Fibroblast of lung (primary cell): ENCODE measurements at regions not wholly inside any gene's neighbourhood (a gene's known extent, or its start where the extent isn't known, plus 50 kb on each side); places are given as distances from the start of the nearest gene placed in this dataset.
A peak's percentile ranks its signal among the peaks of the same experiment; 100 is the strongest.

Experiments used
- DNase-seq, 2 donors: peaks; one replicate each; pipeline versions ENCODE4 v3.0.0 to v3.0.0-alpha.2; 2010; ENCODE audit warnings: low read depth in 2 of 2
- H2AFZ ChIP-seq: 2 replicates; pipeline ENCODE4 v1.5.1; 2012; ENCODE audit warnings: low read length, control low read depth, inconsistent platforms
- H3K27ac ChIP-seq: 2 replicates; pipeline ENCODE4 v1.5.1; 2011; ENCODE audit warnings: low read length, control low read depth; ENCODE audit not compliant: insufficient read depth
- H3K27me3 ChIP-seq: 2 replicates; pipeline ENCODE4 v1.5.1; 2011; ENCODE audit warnings: mild to moderate bottlenecking, low read length; ENCODE audit not compliant: control insufficient read depth, insufficient read depth
- H3K36me3 ChIP-seq: 2 replicates; pipeline ENCODE4 v1.5.1; 2011; ENCODE audit warnings: low read length; ENCODE audit not compliant: control insufficient read depth, insufficient read depth
- H3K4me1 ChIP-seq: 2 replicates; pipeline ENCODE4 v1.5.1; 2011; ENCODE audit warnings: low read length; ENCODE audit not compliant: control insufficient read depth, insufficient read depth; ENCODE audit errors: extremely low read depth
- H3K4me2 ChIP-seq: 2 replicates; pipeline ENCODE4 v1.5.1; 2011; ENCODE audit warnings: low read length, control low read depth; ENCODE audit not compliant: insufficient read depth; ENCODE audit errors: extremely low read depth
- H3K4me3 ChIP-seq, 4 experiments: fragments of 200-600 bp in 1 of 4; sonication (generic) in 1 of 4; replicated peaks in 1 of 4; 2 replicates each; pipeline ENCODE4 v1.5.1; 2011 to 2016; ENCODE audit warnings: low read length in 4 of 4, low read depth in 3 of 4, mild to moderate bottlenecking in 3 of 4, control low read depth in 2 of 4, inconsistent platforms in 1 of 4, mixed read lengths in 1 of 4; ENCODE audit not compliant: insufficient read depth in 1 of 4; ENCODE audit errors: control extremely low read depth in 1 of 4
- H3K79me2 ChIP-seq: 2 replicates; pipeline ENCODE4 v1.5.1; 2012; ENCODE audit warnings: mild to moderate bottlenecking, low read length, inconsistent platforms; ENCODE audit not compliant: control insufficient read depth, insufficient read depth
- H3K9ac ChIP-seq: 2 replicates; pipeline ENCODE4 v1.5.1; 2011; ENCODE audit warnings: mild to moderate bottlenecking, low read length, control low read depth; ENCODE audit not compliant: insufficient read depth
- H3K9me3 ChIP-seq: 2 replicates; pipeline ENCODE4 v1.5.1; 2012; ENCODE audit warnings: low read depth, low read length; ENCODE audit not compliant: control insufficient read depth, insufficient read depth
- H4K20me1 ChIP-seq: 2 replicates; pipeline ENCODE4 v1.5.1; 2011; ENCODE audit warnings: low read length; ENCODE audit not compliant: control insufficient read depth, insufficient read depth; ENCODE audit errors: extremely low read depth
- EZH2 ChIP-seq: IDR thresholded peaks from 2 replicates; pipeline ENCODE4 v1.5.1; 2012; ENCODE audit warnings: low read length, control low read depth, mild to moderate bottlenecking; ENCODE audit errors: missing control alignments
- TF ChIP-seq, protein P1 (sequence below), 2 donors: IDR thresholded peaks in 1 of 2; conservative IDR thresholded peaks in 1 of 2; 1 replicate in 1 of 2; 2 replicates in 1 of 2; pipeline ENCODE4 v1.5.1; 2011 to 2012; ENCODE audit warnings: low read length in 2 of 2, control low read depth in 1 of 2, inconsistent platforms in 1 of 2, low read depth in 1 of 2, mild to moderate bottlenecking in 1 of 2

DNA sequence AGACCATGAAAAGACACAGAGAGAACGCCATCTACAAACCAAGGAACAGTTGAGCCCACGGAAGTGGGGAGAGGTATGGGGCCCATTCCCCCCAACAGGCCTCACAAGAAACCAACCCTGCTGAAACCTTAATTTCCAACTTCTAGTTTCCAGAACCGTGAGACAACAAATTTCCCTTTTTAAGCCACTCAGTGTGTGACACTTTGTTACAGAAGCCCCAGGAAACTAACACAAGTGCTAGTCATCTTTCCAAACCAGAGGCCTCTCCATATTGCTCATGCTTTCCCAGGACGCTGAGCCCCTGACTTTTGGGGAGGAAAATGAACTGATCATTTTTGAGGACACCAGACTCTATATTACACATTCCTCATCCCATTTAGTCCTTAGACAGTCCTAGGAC lies 186.8 kb downstream of the NUFIP1 start:
- Histone ChIP-seq H3K4me2 (peak overlapping the region; percentile 18), H3K9ac (no peak overlapping the region)

DNA sequence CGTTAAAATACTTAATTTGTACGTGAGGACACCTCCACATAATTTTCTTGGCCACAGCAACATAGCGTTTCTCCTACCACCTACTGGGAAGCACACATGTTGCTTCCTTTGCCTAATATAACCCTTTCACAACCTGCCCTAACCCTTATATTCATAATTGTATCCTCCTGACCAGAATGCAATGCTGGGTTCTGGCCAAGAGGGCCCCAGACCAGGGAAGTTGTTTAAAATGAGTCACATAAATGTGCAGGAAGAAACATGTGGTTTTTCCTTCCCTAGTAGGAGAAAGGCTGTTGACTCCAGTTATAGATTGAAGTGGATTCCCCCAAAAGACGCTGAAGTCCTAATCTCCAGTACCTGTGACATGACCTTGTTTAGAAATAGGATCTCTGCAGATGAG lies 187.3 kb downstream of the NUFIP1 start:
- H3K27ac ChIP-seq, result peak overlapping the region; percentile 7
- TF ChIP-seq, protein P1, sequence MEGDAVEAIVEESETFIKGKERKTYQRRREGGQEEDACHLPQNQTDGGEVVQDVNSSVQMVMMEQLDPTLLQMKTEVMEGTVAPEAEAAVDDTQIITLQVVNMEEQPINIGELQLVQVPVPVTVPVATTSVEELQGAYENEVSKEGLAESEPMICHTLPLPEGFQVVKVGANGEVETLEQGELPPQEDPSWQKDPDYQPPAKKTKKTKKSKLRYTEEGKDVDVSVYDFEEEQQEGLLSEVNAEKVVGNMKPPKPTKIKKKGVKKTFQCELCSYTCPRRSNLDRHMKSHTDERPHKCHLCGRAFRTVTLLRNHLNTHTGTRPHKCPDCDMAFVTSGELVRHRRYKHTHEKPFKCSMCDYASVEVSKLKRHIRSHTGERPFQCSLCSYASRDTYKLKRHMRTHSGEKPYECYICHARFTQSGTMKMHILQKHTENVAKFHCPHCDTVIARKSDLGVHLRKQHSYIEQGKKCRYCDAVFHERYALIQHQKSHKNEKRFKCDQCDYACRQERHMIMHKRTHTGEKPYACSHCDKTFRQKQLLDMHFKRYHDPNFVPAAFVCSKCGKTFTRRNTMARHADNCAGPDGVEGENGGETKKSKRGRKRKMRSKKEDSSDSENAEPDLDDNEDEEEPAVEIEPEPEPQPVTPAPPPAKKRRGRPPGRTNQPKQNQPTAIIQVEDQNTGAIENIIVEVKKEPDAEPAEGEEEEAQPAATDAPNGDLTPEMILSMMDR (conservative IDR thresholded peaks at IDR 0.05 in 1 of 2, IDR thresholded peaks at IDR 0.05 in 1 of 2; ENCODE audit: low read depth in 1 of 2, low read length in 2 of 2), result no peak
- TF ChIP-seq EZH2, result no peak
- no peaks in the 10 kb centered on the region for H3K36me3 ChIP-seq
- H2AFZ ChIP-seq, result no peak overlapping the region
- H3K79me2 ChIP-seq, result no peaks in the 10 kb centered on the region
- H3K9me3 ChIP-seq, result no peaks in the 10 kb centered on the region
- H3K27me3 ChIP-seq, result no peaks in the 10 kb centered on the region
- peak; percentile 82 to 92 for DNase-seq
- H4K20me1 ChIP-seq, result no peaks in the 10 kb centered on the region
- no peak overlapping the region for H3K4me3 ChIP-seq
- no peak overlapping the region for H3K9ac ChIP-seq
- H3K4me1 ChIP-seq, result peaks cover 4% of the 10 kb centered on the region
- peak overlapping the region; percentile 18 for H3K4me2 ChIP-seq

More for the DNA sequence above, 186.8 kb downstream of the NUFIP1 start:
- Histone ChIP-seq H3K27ac (peak overlapping the region; percentile 7), H2AFZ (no peak overlapping the region), H3K79me2 (no peaks in the 10 kb centered on the region), H3K9me3 (no peaks in the 10 kb centered on the region), H3K27me3 (no peaks in the 10 kb centered on the region), H4K20me1 (no peaks in the 10 kb centered on the region), H3K4me3 (no peak overlapping the region), H3K36me3 (no peaks in the 10 kb centered on the region), H3K4me1 (peaks cover 4% of the 10 kb centered on the region)
- TF ChIP-seq, protein P1 (conservative IDR thresholded peaks at IDR 0.05 in 1 of 2, IDR thresholded peaks at IDR 0.05 in 1 of 2; ENCODE audit: low read depth in 1 of 2, low read length in 2 of 2), result no peak
- no peak for TF ChIP-seq EZH2
- DNase-seq, result no peak

DNA sequence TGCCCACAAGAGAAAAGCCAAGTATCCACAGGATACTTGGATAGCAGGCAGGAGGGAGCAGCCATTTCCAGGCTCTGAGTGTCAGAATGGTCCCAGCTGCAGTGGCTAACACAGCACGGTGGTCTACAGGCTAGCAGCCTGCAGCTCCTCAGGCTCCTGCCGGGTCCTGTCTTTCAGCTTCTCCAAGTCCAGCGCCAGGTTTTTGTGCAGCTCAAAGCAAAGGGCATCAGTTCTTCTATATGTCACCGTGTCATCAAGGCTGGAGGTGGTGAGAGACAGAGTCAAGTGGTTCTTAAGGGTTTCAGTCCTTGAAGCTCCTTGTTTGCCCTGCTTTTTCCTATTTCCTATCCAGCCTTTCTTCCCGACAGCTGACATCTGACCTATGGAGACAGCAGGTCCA lies 188.6 kb downstream of the NUFIP1 start:
- H3K27ac ChIP-seq, result no peak overlapping the region
- H3K9ac ChIP-seq, result no peak overlapping the region
- H3K36me3 ChIP-seq, result no peaks in the 10 kb centered on the region
- H3K27me3 ChIP-seq, result no peaks in the 10 kb centered on the region
- DNase-seq, result no peak
- H4K20me1 ChIP-seq, result no peaks in the 10 kb centered on the region
- H3K79me2 ChIP-seq, result no peaks in the 10 kb centered on the region
- no peak overlapping the region for H3K4me2 ChIP-seq
- H2AFZ ChIP-seq, result no peak overlapping the region
- H3K9me3 ChIP-seq, result no peaks in the 10 kb centered on the region
- H3K4me1 ChIP-seq, result peaks cover 4% of the 10 kb centered on the region
- TF ChIP-seq, protein P1 (conservative IDR thresholded peaks at IDR 0.05 in 1 of 2, IDR thresholded peaks at IDR 0.05 in 1 of 2; ENCODE audit: low read depth in 1 of 2, low read length in 2 of 2), result no peak
- TF ChIP-seq EZH2, result no peak
- no peak overlapping the region for H3K4me3 ChIP-seq
